Calu3 (cell line): ENCODE measurements at regions not wholly inside any gene's neighbourhood (a gene's known extent, or its start where the extent isn't known, plus 50 kb on each side); places are given as distances from the start of the nearest gene placed in this dataset.

Source experiments
- BruUV-seq: library from RNA; stranded (reverse); fragments of 400-500 nt; replicated peaks from 2 replicates; lab custom pipeline; 2021; lab: Mats Ljungman, UMichigan
- CTCF ChIA-PET: fragments of 300-600 bp; sonication (Branson Sonifier 250); formaldehyde crosslinking; loops from one replicate; lab custom pipeline; 2022; ENCODE audit warnings: antibody characterized with exemption; lab: Charles Lee
- DNase-seq: peaks from one replicate; pipeline ENCODE4 v3.0.0; 2022
- H3K27ac Mint-ChIP-seq: one replicate; pipeline ENCODE4 v1.8.0; 2022; ENCODE audit warnings: mixed read lengths; ENCODE audit not compliant: unreplicated experiment
- H3K27me3 Mint-ChIP-seq: one replicate; pipeline ENCODE4 v1.8.0; 2022; ENCODE audit warnings: mixed read lengths; ENCODE audit not compliant: unreplicated experiment
- H3K36me3 Mint-ChIP-seq: one replicate; pipeline ENCODE4 v1.8.0; 2022; ENCODE audit warnings: mild to moderate bottlenecking, moderate library complexity, mixed read lengths; ENCODE audit not compliant: insufficient read depth, unreplicated experiment
- H3K4me1 Mint-ChIP-seq: one replicate; pipeline ENCODE4 v1.8.0; 2022; ENCODE audit warnings: mild to moderate bottlenecking, low read depth, mixed read lengths; ENCODE audit not compliant: unreplicated experiment
- H3K4me3 Mint-ChIP-seq: one replicate; pipeline ENCODE4 v1.8.0; 2022; ENCODE audit warnings: mild to moderate bottlenecking, low read depth, moderate library complexity, mixed read lengths; ENCODE audit not compliant: unreplicated experiment
- H3K9me3 Mint-ChIP-seq: one replicate; pipeline ENCODE4 v1.8.0; 2022; ENCODE audit warnings: low read depth, mixed read lengths; ENCODE audit not compliant: unreplicated experiment
- CTCF ChIP-seq: fragments of 200-600 bp; IDR thresholded peaks from one replicate; pipeline ENCODE4 v1.8.0; 2022; ENCODE audit warnings: antibody characterized with exemption; ENCODE audit not compliant: unreplicated experiment
- intact Hi-C: fragments of 100-400 bp; cut with micrococcal nuclease; formaldehyde crosslinking; loops from one replicate; pipeline ENCODE4 v1.10.0; 2022; ENCODE audit not compliant: unreplicated experiment

GRCh38 chr16:8109510-8110369, 480.6 kb downstream of the TMEM114 start:
- DNase-seq, result no peak
- no peaks in the 10 kb centered on the region for H3K27me3 Mint-ChIP-seq
- no peak overlapping the region for H3K27ac Mint-ChIP-seq
- H3K9me3 Mint-ChIP-seq, result peaks cover 13% of the 10 kb centered on the region
- TF ChIP-seq CTCF, result no peak
- no peak overlapping the region for H3K4me3 Mint-ChIP-seq
- H3K4me1 Mint-ChIP-seq, result no peaks in the 10 kb centered on the region
- intact Hi-C loops, result no loop called here
- BruUV-seq, result no TSS peak
- CTCF ChIA-PET, result no interaction called here
- no peaks in the 10 kb centered on the region for H3K36me3 Mint-ChIP-seq

DNA sequence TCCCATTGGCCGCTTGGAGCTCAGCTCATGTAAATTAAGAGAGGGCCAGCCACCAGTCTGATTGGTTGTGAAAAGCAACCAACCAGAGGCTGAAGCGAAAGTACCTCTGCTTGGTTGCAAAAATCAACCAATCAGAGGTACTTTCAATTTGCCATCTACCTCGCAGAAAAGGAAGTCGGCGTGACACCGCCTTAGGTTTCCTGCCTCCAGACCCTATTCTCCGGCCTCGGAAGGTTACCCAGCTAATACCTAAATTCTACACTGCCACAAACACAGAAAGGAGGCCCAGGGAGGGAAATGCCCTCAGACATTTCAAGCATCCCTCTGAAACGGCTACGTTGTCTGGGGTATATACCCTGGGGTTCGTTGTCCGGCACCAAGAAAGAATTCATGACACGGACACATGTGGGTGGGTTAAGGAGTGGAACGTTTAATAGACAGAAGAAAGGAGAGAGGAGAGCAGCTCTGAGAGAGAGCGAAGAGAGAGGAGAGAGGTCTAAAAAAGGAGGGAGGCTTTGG, 481.3 kb downstream of the TMEM114 start:
- Mint-ChIP-seq H3K27ac (no peak overlapping the region), H3K9me3 (peaks cover 15% of the 10 kb centered on the region), H3K4me3 (no peak overlapping the region), H3K4me1 (no peaks in the 10 kb centered on the region), H3K27me3 (no peaks in the 10 kb centered on the region), H3K36me3 (no peaks in the 10 kb centered on the region)
- BruUV-seq, result no TSS peak
- CTCF ChIA-PET, result no interaction called here
- DNase-seq, result no peak
- no peak for TF ChIP-seq CTCF
- intact Hi-C loops, result no loop called here

- Mint-ChIP-seq H3K4me3 (no peak overlapping the region), H3K9me3 (peaks cover 15% of the 10 kb centered on the region), H3K27me3 (no peaks in the 10 kb centered on the region), H3K27ac (no peak overlapping the region), H3K36me3 (no peaks in the 10 kb centered on the region), H3K4me1 (no peaks in the 10 kb centered on the region)
- no TSS peak for BruUV-seq
- intact Hi-C loops, result no loop called here
- CTCF ChIA-PET, result interaction anchor here (0.7 kb wide), 1 partner anchor 31 kb away, joined by 3 read pairs; no protein-coding TSS in a partner anchor
- no peak for DNase-seq
- TF ChIP-seq CTCF, result no peak
These were observed 483.0 kb downstream of the TMEM114 start for GRCh38 chr16:8107296-8107695.

GRCh38 chr16:8103649-8104289, 486.5 kb downstream of the TMEM114 start:
- no peak for DNase-seq
- no peak overlapping the region for H3K27ac Mint-ChIP-seq
- no peaks in the 10 kb centered on the region for H3K4me1 Mint-ChIP-seq
- CTCF ChIA-PET, result no interaction called here
- H3K9me3 Mint-ChIP-seq, result peaks cover 23% of the 10 kb centered on the region
- H3K4me3 Mint-ChIP-seq, result no peak overlapping the region
- TF ChIP-seq CTCF, result no peak
- no peaks in the 10 kb centered on the region for H3K27me3 Mint-ChIP-seq
- no TSS peak for BruUV-seq
- intact Hi-C loops, result no loop called here
- no peaks in the 10 kb centered on the region for H3K36me3 Mint-ChIP-seq
